ENCODE measurements at regions not wholly inside any gene's neighbourhood (a gene's known extent, or its start where the extent isn't known, plus 50 kb on each side); places are given as distances from the start of the nearest gene placed in this dataset.

DNA sequence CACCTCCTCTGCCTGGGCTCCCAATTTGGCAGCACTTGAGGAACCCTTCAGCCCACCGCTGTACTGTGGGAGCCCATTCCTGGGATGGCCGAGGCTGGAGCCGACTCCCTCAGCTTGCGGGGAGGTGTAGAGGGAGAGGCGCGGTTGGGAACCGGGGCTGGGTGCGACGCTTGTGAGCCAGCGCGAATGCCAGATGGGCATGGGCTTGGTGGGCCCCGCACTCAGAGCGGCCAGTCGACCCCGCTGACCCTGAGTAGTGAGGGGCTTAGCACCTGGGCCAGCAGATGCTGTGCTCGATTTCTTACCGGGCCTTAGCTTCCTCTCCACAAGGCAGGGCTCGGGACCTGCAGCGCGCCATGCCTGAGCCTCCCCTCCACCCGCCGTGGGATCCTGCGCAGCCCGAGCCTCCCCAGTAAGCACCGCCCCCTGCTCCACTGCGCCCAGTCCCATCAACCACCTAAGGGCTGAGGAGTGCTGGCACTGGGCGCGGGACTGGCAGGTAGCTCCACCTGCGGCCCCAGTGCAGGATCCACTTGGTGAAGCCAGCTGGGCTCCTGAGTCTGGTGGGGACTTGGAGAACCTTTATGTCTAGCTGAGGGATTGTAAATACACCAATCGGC, 58.3 kb upstream of the DEFB108B start:
- TF ChIP-seq POLR2A (IDR thresholded peaks at IDR 0.05; ENCODE audit: low read depth, low read length) (no peak), TAF1 (IDR thresholded peaks at IDR 0.05; ENCODE audit: low read depth, low read length) (no peak), POLR2AphosphoS5 (IDR thresholded peaks at IDR 0.05; ENCODE audit: low read depth, low read length) (no peak), PAX5 (IDR thresholded peaks at IDR 0.05; ENCODE audit: insufficient read depth, low read length, severe bottlenecking) (no peak), SPI1 (IDR thresholded peaks at IDR 0.05; ENCODE audit: low read depth, low read length) (no peak)
